SKM-1 (cell line): ENCODE measurements at regions not wholly inside any gene's neighbourhood (a gene's known extent, or its start where the extent isn't known, plus 50 kb on each side); places are given as distances from the start of the nearest gene placed in this dataset.

ENCODE experiments used
- DNase-seq: peaks from one replicate; lab custom pipeline; 2025; ENCODE audit not compliant: unreplicated experiment; lab: John Stamatoyannopoulos, UW

DNA sequence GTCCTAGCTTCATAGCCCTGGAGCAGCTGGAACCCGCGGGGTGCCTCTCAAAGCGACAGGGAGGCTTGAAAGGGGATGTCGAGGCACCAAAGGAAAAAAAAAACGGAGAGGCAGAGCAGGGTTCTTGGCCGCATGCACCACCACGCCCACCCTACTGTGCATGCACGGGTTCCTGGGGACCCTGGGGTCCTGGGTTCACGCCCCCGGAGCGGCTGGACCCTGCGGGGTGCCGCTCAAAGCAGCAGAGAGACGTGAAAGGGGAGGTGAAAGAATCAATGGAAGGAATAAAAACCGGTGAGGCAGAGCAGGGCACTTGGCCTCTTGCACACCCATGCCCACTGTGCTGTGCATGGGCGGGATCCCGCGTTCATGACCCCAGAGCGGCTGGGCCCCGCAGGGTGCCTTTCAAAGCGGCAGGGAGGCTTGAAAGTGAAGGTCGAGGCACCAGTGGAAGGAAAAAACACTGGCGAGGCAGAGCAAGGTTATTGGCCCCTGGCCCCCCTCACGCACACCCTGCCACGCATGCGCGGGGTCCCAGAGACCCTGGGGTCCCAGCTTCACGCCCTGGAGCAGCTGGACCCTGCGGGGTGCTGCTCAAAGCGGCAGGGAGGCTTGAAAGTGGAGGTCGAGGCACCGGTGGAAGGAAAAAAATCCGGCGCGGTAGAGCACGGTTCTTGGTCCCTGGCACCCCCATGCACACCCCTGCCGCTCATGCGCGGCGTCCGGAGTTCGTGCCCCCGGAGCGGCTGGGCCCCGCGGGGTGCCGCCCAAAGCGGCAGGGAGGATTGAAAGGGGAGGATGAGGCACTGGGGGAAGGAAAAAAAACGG, 318.5 kb downstream of the ALG10 start:
- no peak for DNase-seq

DNA sequence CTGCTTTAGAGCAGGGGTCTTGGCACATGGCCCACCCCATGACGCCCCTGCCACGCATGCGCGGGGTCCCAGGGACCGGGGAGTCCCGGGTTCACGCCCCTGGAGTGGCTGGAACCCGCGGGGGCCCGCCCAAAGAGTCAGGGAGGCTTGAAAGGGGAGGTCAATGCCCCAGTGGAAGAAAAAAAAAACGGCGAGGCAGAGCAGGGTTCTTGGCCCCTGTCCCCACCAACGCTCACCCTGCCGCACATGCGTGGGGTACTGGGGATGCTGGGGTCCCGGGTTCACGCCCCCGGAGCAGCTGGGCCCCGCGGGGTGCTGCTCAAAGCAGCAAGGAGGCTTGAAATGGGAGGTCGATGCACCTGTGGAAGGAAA, 319.1 kb downstream of the ALG10 start:
- DNase-seq = no peak

DNA sequence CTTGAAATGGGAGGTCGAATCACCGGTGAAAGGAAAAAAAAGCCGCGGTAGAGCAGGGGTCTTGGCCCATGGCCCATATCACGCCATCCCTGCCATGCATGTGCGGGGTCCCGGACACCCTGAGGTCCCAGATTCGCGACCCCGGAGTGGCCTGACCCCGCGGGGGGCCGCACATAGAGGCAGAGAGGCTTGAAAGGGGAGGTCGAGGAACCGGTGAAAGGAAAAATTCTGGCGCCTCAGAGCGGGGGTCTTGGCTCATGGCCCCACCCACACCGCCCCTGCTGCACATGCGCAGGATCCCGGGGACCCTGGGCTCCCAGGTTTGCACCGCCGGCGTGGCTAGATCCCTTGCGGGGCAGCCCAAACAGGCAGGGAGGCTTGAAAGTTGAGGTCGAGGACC, 319.8 kb downstream of the ALG10 start:
- no peak for DNase-seq

DNA sequence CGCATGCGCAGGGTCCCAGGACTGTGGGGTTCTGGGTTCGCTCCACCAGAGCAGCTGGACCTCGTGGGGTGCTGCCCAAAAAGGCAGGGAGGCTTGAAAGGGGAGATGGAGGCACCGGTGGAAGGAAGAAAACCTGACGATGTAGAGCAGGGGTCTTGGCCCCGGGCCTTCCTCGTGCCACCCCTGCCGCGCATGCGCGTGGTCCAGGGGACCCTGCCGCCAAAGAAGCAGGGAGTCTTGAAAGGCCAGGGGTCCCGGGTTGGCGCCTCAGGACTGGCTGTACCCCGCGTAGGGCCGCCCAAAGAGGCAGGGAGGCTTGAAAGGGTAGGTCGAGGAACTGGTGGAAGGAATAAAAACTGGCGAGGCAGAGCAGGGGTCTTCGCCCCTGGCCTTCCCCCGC, 321.0 kb downstream of the ALG10 start:
- no peak for DNase-seq

DNA sequence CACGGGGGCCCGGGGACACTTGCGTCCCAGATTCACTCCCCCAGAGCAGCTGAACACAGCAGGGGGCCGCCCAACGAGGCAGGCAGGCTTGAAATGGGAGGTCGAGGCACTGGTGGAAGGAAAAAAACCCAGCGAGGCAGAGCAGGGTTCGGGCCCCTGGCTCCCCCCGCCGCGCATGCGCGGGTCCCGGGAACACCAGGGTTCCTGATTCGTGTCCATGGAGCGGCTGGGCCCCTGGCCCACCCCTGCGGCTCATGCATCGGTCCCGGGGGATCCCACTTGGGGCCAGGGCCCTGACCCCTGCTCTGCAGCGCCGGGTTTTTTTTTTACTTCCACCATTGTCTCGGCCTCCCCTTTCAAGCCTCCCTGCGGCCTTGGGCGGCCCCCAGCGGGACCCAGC, 321.5 kb downstream of the ALG10 start:
- DNase-seq = no peak

DNA sequence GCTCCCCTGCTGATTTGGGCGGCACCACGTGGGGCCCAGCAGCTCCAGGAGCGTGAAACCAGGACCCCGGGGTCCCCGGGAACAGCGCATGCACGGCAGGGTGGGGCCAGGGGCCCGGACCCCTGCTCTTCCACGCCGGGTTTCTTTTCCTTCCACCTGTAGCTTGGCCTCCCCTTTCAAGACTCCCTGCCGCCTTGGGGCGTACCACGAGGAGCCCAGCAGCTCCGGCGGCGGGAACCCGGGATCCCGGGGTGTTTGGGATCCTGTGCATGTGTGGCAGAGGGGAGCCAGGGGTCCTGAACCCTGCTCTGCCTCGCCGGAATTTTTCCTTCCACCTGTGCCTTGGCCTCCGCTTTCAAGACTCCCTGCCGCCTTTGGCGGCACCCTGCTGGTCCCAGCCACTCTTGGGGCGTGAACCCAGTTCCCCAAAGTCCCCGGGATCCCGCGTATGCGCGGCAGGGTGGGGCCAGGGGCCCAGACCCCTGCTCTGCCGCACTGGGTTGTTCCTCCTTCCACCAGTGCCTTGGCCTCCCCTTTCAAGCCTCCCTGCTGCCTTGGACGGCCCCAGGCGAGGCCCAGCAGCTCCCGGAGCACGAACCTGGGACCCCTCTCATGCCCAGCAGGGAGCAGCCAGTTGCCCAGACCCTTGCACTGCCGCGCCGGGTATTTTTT, 322.7 kb downstream of the ALG10 start:
- DNase-seq = no peak

DNA sequence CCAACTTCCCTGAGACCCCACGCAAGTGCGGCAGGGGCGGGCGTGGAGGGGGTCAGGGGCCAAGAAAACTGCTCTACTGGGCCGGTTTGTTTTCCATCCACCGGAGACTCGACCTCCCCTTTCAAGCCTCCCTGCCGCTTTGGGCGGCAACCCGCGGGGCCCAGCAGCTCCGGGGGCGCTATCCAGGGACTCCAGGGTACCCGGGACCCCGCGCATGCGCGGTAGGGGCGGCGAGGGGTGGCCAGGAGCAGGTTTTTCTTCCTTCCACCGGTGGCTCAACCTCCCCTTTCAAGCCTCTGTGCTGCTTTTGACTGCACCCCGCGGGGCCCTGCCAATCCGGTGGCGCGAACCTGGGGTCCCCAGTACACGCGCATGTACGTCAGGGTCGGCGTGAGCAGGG, 323.5 kb downstream of the ALG10 start:
- no peak for DNase-seq

DNA sequence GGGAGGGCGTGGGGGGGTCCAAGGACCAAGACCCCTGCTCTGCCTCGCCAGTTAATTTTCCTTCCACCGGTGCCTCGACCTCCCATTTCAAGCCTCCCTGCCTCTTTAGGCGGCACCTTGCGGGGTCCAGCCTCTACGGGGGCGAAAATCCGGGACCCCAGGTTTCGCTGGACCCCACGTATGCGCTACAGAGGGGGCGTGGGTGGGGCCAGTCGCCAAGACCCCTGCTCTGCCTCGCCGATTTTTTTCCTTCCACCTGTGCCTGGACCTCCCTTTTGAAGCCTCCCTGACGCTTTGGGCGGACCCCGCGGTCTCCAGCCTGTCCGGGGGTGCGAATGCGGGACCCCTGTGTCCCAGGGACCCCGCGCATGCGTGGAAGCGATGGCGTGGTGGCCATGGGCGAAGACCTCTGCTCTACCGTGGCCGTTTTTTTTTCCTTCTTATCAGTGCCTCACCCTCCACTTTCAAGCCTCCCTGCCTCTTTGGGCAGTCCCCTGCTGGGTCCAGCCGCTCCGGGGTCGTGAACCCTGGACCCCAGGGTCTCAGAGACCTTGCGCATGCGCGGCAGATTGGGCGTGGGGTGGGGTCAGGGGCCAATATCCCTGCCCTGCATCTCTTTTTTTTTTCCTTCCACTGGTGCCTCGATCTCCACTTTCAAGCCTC, 324.2 kb downstream of the ALG10 start:
- DNase-seq = no peak

DNA sequence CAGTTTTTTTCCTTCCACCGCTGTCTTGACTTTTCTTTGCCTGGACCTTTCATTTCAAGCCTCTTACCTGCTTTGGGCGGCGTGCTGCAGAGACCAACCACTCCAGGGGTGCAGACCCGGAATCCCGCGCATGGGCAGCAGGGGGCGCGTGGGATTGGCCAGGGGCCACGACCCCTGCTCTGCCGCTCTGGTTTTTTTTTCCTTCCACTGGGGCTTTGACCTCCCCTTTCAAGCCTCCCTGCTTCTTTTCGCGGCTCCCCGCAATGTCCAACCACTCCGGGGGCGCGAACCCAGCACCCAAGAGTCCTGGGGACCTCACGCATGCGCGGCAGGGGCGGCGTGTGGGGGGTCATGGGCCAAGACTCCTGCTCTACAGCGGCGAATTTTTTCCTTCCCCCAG, 325.1 kb downstream of the ALG10 start:
- DNase-seq = no peak

DNA sequence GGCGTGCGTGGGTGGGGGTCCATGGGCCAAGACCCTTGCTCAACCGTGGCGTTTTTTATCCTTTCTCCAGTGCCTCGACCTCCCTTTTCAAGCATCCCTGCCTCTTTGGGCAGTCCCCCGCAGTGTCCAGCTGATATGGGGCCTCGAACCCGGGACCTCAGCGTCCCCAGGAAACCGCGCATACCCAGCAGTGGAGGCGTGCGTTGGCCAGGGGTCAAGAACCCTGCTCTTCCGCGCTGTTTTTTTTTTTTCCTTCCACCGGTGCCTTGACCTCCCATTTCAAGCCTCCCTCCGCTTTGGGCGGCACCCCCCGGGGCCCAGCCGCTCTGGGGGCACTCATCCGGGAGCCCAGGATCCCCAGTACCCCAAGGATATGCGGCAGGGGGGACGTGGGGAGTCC, 325.8 kb downstream of the ALG10 start:
- no peak for DNase-seq

DNA sequence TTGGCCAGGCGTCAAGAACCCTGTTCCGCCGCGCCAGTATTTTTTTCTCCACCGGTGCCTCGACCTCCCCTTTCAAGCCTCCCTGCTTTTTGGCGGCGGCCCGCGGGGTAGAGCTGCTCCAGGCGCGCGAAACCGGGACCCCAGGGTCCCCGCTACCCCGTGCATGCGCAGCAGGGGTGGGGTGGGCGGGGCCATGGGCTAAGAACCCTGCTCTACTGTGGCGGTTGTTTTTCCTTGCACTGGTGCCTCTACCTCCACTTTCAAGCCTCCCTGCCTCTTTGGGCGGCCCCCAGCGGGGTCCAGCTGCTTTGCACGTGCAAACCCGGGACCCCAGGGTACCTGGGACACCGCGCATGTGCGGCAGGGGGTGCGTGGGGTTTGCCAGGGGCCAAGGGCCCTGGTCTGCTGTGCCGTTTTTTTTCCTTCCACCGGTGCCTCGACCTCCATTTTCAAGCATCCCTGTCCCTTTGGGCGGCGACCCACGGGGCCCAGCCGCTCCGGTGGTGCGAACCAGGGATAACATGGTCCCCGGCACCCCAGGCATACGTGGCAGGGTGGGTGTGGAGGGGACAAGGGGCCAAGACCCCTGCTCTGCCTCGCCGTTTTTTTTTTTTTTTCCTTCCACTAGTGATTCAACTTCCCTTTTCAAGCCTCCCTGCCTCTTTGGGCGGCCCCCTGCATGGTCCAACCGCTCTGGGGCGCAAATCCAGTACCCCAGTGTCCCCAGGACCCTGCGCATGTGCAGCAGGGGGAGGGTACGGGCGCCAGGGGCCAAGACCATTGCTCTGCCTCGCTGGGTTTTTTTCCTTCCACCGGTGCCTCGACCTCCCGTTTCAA, 326.8 kb downstream of the ALG10 start:
- DNase-seq = no peak

DNA sequence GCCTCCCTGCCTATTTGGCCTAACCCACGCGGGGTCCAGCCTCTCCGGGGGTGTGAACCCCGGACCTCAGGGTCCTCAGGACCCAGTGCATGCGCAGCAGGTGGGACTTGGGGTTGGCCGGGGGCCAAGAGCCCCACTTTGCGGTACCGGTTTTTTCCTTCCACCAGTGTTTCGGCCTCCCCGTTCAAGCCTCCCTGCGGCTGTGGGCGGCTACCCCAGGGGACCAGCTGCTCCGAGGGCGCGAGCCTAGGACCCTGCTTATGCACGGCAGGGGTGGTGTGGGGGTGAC, 327.3 kb downstream of the ALG10 start:
- no peak for DNase-seq

DNA sequence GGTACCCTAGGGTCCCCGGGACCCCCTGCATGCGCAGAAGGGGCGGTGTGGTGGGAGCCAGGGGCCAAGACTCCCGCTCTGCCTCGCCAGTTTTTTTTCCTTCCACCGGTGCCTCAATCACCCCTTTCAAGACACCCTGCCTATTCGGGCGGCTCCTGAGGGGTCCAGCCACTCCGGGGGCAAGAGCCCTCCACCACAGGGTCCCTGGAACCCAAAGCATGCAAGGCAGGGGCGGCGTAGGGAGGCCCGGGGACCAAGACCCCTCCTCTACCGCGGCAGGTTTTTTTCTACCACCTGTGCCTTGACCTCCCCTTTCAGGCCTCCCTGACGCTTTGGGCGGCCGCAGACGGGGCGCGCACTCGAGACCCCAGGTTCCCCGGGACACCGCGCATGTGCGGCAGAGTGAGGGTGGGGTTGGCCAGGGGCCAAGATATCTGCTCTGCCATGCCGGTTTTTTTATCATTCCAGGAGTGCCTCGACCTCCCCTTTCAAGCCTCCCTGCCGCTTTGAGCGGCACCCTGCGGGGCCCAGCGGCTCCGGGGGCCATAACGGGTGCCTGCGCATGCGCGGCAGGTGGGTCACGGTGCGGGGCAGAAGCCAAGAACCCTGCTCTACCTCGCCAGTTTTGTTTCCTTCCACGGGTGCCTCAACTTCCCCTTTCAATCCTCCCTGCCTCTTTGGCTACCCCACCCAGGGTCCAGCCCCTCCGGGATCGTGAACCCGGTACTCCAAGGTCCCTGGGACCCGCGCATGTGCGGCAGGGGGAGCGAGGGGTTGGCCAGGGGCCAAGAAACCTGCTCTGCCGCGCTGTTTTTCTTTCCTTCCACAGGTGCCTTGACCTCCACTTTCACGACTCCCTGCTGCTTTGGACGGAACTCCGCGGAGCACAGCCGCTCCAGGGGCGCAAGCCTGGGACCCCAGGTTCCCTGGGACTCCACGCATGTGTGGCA, 328.1 kb downstream of the ALG10 start:
- no peak for DNase-seq

DNA sequence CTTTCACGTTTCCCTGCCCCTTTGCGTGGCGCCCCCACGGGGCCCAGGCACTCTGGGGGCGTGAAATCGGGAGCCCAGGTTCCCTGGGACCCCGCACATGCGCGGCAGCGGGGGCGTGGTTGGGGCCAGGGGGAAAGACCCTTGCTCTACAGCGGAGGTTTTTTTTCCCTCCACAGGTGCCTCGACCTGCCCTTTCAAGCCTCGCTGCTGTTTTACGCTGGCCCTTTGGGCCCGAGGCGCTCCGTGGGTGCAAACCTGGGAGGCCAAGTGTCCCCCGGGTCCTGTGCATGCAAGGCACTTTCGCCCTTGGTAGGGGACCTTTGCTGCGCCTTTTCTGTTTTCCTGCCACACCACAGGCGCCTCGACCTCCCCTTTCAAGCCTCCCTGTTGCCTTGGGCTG, 329.8 kb downstream of the ALG10 start:
- no peak for DNase-seq

DNA sequence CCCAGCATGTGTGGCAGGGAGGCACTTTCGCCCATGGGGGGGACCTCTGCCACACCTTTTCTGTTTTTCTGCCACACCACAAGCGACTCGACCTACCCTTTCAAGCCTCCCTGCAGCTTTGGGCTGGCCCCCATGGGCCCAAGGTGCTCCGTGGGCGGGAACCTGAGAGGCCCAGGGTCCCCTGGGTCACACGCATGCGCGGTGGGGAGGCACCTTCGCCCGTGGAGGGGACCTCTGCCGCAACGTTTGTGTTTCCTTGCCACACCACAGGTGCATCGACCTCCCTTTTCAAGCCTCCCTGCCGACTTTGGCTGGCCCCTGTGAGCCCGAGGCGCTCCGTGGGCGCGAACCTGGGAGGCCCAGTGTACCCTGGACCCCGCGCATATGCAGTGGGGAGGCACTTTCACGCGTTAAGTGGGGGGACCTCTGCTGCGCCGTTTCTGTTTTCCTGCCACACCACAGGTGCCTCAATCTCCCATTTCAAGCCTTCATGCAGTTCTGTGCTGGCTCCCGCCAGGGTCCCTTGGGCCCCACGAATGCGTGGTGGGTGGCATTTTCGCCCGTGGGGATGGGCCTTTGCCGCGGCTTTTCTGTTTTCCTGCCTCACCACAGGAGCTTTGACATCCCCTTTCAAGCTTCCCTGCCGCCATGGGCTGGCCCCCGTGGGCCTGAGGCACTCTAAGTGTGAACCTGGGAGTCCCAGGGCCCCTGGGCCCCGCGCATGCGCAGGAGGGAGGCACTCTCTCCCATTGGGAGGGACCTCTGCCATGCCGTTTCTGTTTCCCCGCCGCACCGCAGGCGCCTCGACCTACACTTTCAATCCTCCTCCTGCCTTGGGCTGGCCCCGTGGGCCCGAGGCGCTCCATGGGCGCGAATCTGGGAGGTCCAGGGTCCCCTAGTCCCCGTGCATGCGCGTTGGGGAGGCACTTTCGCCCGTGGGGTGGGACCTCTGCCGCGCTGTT, 332.2 kb downstream of the ALG10 start:
- no peak for DNase-seq

DNA sequence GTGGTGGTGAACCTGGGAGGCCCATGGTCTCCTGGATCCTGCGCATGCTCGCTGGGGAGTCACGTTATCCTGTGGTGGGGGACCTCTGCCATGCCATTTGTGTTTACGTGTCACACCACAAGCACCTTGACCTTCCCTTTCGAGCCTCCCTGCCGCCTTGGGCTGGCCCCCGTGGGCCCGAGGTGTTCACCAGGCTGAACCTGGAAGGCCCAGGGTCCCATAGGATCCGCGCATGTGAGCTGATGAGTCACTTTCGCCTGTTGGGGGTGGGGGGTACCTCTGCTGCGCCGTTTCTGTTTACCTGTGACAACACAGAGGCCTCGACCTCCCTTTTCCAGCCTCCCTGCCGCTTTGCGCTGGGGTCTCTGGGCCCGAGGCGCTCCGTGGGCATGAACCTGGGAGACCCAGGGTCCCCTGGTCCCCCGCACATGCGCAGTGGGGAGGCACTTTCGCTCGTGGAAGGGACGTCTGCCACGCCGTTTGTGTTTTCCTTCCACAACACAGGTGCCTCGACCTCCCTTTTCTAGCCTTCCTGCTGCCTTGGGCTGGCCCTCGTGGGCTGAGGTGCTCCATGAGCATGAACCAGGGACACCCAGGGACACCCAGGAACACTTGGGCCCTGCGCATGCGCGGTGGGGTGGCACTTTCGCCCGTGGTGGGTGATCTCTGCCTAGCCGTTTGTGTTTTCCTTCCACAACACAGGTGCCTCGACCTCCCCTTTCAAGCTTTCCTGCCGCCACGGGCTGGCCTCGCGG, 334.1 kb downstream of the ALG10 start:
- DNase-seq = no peak

DNA sequence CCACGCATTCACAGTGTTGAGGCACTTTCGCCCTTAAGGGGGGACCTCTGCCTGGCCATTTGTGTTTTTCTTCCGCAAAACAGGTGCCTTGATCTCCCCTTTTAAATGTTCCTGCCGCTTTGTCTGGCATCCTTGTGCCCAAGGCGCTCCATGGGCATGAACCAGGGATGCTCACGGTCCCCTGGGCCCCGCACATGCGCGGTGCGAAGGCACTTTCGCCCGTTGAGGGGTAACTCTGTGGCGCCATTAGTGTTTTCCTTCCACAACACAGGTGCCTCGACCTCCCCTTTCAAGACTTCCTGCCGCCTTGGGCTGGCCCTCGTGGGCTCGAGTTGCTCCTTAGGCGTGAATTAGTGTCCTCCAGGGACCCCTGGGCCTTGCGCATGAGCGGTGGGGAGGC, 335.5 kb downstream of the ALG10 start:
- DNase-seq = no peak

DNA sequence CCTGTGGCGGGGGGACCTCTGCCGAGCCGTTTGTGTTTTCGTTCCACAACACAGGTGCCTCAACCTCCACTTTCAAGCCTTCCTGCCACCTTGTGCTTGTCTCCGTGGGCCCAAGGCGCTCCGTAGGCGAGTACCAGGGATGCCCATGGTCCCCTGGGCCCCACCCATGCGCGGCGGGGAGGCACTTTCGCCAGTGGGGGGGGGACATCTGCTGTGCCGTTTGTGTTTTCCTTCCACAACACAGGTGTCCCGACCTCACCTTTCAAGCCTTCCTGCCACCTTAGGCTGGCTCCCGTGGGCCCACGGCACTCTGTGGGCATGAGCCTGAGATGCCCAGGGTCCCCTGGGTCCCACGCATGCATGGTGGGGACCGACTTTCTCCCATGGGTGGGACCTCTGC, 335.9 kb downstream of the ALG10 start:
- no peak for DNase-seq
